ENCODE measurements at regions not wholly inside any gene's neighbourhood (a gene's known extent, or its start where the extent isn't known, plus 50 kb on each side); places are given as distances from the start of the nearest gene placed in this dataset.

DNA sequence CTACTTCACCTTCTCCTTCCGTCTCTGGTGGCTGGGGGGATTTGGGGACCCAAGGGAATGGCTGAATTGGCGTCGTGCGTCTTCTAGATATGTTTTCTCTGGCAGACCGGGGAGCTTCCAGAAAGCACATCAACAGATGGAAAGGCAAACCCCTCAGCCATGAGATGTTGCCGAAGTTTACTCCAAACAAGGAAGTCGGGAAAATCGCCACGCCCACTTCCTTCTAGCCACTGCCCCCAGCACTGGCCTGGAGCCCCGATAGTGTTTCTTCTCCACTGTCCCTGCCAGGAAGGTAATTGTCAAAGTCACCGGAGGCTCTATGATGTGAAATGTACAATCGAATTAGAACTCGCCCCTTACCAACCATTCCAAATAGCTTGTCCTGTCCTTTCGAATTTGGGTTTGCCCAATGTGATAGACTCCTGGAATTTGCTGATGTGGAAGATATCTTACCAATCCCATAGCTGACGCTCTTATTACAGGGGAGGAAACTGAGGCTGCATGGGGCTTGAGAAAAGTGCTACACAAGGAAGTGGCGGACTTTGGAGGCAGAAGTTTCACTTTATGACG, 191.0 kb downstream of the LSM5 start:
- ChIA-PET POLR2A (no interaction called here), CTCF (no interaction called here), SMC1A (ENCODE audit: uncharacterized antibody, unreplicated experiment) (no interaction called here), RAD21 (ENCODE audit: unreplicated experiment) (no interaction called here)
- no TSS peak for BruUV-seq (replicated peaks)
- Histone ChIP-seq H2AFZ (ENCODE audit: control insufficient read depth, low read depth, low read length) (no peak overlapping the region), H3K4me1 (ENCODE audit: control insufficient read depth, insufficient read depth, low read length) (no peaks in the 10 kb centered on the region), H3K79me2 (ENCODE audit: control insufficient read depth, insufficient read depth, low read length) (no peaks in the 10 kb centered on the region), H3K36me3 (ENCODE audit: control insufficient read depth in 2 of 2, insufficient read depth in 2 of 2, low read length in 1 of 2) (no peaks in the 10 kb centered on the region), H3K9ac (ENCODE audit: control insufficient read depth, insufficient read depth, low read length) (no peak overlapping the region), H4K20me1 (ENCODE audit: control insufficient read depth, insufficient read depth) (no peaks in the 10 kb centered on the region), H3K4me3 (no peak overlapping the region), H3K9me3 (replicated peaks; ENCODE audit: control insufficient read depth, insufficient read depth, low read length) (no peaks in the 10 kb centered on the region), H3K27ac (ENCODE audit: control insufficient read depth, insufficient read depth) (no peak overlapping the region), H3K4me2 (ENCODE audit: control insufficient read depth, insufficient read depth) (no peak overlapping the region), H3K27me3 (replicated peaks in 1 of 2; ENCODE audit: control insufficient read depth in 2 of 2, insufficient read depth in 2 of 2, low read length in 1 of 2) (peaks cover 3 to 6% of the 10 kb centered on the region in 2 experiments; a peak in 3 of 4 replicates)
- FAIRE-seq, result no peak
- no peak for DNase-seq (ENCODE audit: low read depth, low spot score)
- no peak for TF ChIP-seq ZNF274 (IDR thresholded peaks at IDR 0.05; ENCODE audit: insufficient read depth, insufficient read length)
- TF ChIP-seq CREB1 (IDR thresholded peaks at IDR 0.05; ENCODE audit: low read depth), result no peak
- TF ChIP-seq MEF2A (IDR thresholded peaks at IDR 0.05; ENCODE audit: insufficient read depth, low read depth, low read length), result no peak
- TF ChIP-seq SUZ12 (IDR thresholded peaks at IDR 0.05; ENCODE audit: unreplicated experiment), result no peak
- no peak for TF ChIP-seq TAF1 (IDR thresholded peaks at IDR 0.05; ENCODE audit: borderline replicate concordance, low read depth, low read length)
- TF ChIP-seq DPF2 (IDR thresholded peaks at IDR 0.05), result no peak
- TF ChIP-seq STAT3 (IDR thresholded peaks at IDR 0.05; ENCODE audit: low read depth, low read length), result no peak
- TF ChIP-seq NRF1 (conservative IDR thresholded peaks at IDR 0.05; ENCODE audit: low read depth, low read length), result no peak
- no peak for TF ChIP-seq KAT2A (conservative IDR thresholded peaks at IDR 0.05; ENCODE audit: control insufficient read depth, low read depth, low read length)
- no peak for TF ChIP-seq MEF2B (IDR thresholded peaks at IDR 0.05; ENCODE audit: partially characterized antibody, poor library complexity, severe bottlenecking)
- no peak for TF ChIP-seq POLR2AphosphoS5 (IDR thresholded peaks at IDR 0.05; ENCODE audit: low read length)
- no peak for TF ChIP-seq BCL3 (IDR thresholded peaks at IDR 0.05; ENCODE audit: borderline replicate concordance, insufficient read depth, low read depth, low read length, poor library complexity, severe bottlenecking)
- no peak for TF ChIP-seq ZSCAN29 (IDR thresholded peaks at IDR 0.05)
- TF ChIP-seq RELB (IDR thresholded peaks at IDR 0.05; ENCODE audit: low read depth), result no peak
- no peak for TF ChIP-seq POU2F2 (IDR thresholded peaks at IDR 0.05; ENCODE audit: borderline replicate concordance, low read depth, low read length)
- TF ChIP-seq RAD21 (IDR thresholded peaks at IDR 0.05; ENCODE audit: insufficient read depth, low read depth, low read length), result no peak
- no peak for TF ChIP-seq JUNB (IDR thresholded peaks at IDR 0.05)
- in situ Hi-C loops (cut with MboI), result no loop called here
- intact Hi-C loops (cut with micrococcal nuclease; ENCODE audit: unreplicated experiment), result no loop called here
- 23% methylated on average over 17 of the region's 17 CpGs for WGBS (ENCODE audit: insufficient coverage, insufficient replicate concordance, low lambda C conversion rate, missing lambda C conversion rate)
- ATAC-seq, result no peak
